LNCaP clone FGC (cell line): ENCODE measurements at regions not wholly inside any gene's neighbourhood (a gene's known extent, or its start where the extent isn't known, plus 50 kb on each side); places are given as distances from the start of the nearest gene placed in this dataset.

ENCODE experiments used
- DNase-seq: peaks from one replicate; pipeline ENCODE4 v3.0.0-alpha.2; 2011; ENCODE audit warnings: low read depth
- H3K4me3 ChIP-seq: 2 replicates; pipeline ENCODE4 v1.5.1; 2011; ENCODE audit warnings: mild to moderate bottlenecking, low read depth, low read length, control low read depth
- CTCF ChIP-seq: IDR thresholded peaks from 2 replicates; pipeline ENCODE4 v1.5.1; 2012; ENCODE audit warnings: mild to moderate bottlenecking; ENCODE audit not compliant: control insufficient read depth, insufficient read depth; ENCODE audit errors: extremely low read depth

- no peak for DNase-seq
- H3K4me3 ChIP-seq, result no peak overlapping the region
- TF ChIP-seq CTCF, result no peak
Observed at GRCh38 chr11:111438846-111439520, 59.9 kb upstream of the POU2AF1 start.

- H3K4me3 ChIP-seq, result no peak overlapping the region
- DNase-seq, result no peak
- TF ChIP-seq CTCF, result no peak
Observed at GRCh38 chr11:111438168-111438567, 59.1 kb upstream of the POU2AF1 start.

DNA sequence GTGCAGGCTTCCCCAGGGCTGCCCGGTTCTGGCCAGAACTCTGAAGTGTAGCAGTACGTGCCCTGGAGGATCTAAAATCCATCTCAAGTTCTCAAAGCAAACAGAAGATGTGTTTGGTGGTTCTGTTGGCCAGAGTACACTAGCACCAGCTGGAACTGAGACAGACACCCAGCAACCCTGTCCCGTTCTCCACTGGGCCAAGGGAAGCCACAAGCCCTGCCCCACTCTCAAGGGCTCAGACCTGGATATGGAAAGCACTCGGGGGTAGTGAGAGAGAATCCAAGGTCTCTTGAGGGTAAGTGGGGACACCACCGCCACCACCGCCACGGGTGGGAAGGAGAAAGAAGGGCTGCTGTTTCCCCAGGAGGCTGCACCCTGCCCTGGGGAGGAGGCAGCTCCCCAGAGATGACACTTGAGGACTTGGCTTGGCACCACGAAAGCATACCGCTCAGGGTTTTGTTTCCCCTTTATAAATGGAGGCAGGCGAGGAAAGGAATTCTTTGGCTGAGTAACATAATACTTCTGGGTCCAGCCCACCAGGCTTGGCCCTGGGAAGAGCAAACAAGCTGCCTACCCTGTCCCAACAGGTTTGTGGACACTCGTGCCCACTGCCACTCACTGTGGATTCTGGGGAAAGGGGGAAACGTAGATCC, 56.1 kb upstream of the POU2AF1 start:
- no peak for DNase-seq
- no peak for TF ChIP-seq CTCF
- no peak overlapping the region for H3K4me3 ChIP-seq

DNA sequence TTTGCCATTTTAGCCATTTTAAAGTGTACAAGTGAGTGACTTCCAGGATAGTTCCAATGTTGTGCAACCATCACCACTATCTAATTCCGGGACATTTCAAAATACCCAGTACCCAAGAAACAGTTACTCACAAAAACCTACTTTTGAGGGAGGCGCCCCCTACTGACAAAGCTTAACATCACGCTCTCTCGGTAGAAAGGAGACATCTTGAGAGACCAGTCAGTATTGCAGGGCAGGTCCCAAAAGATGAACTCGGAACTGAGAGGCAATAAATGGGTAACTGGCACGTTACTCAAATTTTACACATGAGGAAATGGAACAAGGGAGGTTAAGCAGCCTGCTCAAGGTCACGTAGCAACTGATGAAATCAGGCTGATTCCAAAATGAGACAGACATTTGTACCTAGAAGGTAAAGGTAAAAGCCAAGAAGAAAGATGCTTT, 50.0 kb upstream of the POU2AF1 start:
- no peak for DNase-seq
- H3K4me3 ChIP-seq, result no peak overlapping the region
- peak; percentile 52 for TF ChIP-seq CTCF
